Body of pancreas (tissue), 4 donors: ENCODE measurements at regions not wholly inside any gene's neighbourhood (a gene's known extent, or its start where the extent isn't known, plus 50 kb on each side); places are given as distances from the start of the nearest gene placed in this dataset.

ENCODE experiments used
- CTCF ChIP-seq, 7 experiments: fragments of 450-650 bp in 4 of 7; fragments of 200-600 bp in 3 of 7; sonication (generic) in 3 of 7; IDR thresholded peaks; one replicate each; pipeline ENCODE4 v1.5.1; 2016 to 2019; ENCODE audit warnings: antibody characterized with exemption in 7 of 7
- POLR2A ChIP-seq, 3 donors: fragments of 450-650 bp; IDR thresholded peaks; one replicate each; pipeline ENCODE4 v1.6.1; 2016; ENCODE audit warnings: antibody characterized with exemption in 3 of 3, mild to moderate bottlenecking in 2 of 3

- no peak for TF ChIP-seq CTCF (IDR thresholded peaks at IDR 0.05)
- TF ChIP-seq POLR2A (IDR thresholded peaks at IDR 0.05), result no peak
Observed at GRCh38 chrX:41019041-41019392, 66.2 kb upstream of the USP9X start.
